B cell (primary cell): ENCODE measurements at regions not wholly inside any gene's neighbourhood (a gene's known extent, or its start where the extent isn't known, plus 50 kb on each side); places are given as distances from the start of the nearest gene placed in this dataset.

ENCODE experiments used
- CTCF ChIP-seq: fragments of 200-600 bp; IDR thresholded peaks from one replicate; pipeline ENCODE4 v1.8.0; 2022; ENCODE audit warnings: antibody characterized with exemption, mild to moderate bottlenecking
- EZH2 ChIP-seq: IDR thresholded peaks from 2 replicates; pipeline ENCODE4 v1.6.1; 2012; ENCODE audit warnings: borderline replicate concordance, low read depth, mild to moderate bottlenecking, moderate library complexity, low read length; ENCODE audit not compliant: insufficient read depth, poor library complexity, severe bottlenecking

- no peak for TF ChIP-seq CTCF
- TF ChIP-seq EZH2, result no peak
Measured at GRCh38 chr10:127610816-127611215, 61.7 kb downstream of the NPS start.
